H7 (cell line): ENCODE measurements at regions not wholly inside any gene's neighbourhood (a gene's known extent, or its start where the extent isn't known, plus 50 kb on each side); places are given as distances from the start of the nearest gene placed in this dataset.

Source experiments
- DNase-seq: peaks from one replicate; pipeline ENCODE4 v3.0.0; 2012
- H3K27me3 ChIP-seq: 2 replicates; pipeline ENCODE4 v1.6.0; 2011; ENCODE audit warnings: mild to moderate bottlenecking, low read length; ENCODE audit not compliant: control insufficient read depth, insufficient read depth
- H3K36me3 ChIP-seq: replicated peaks from 2 replicates; pipeline ENCODE4 v1.5.1; 2011; ENCODE audit warnings: low read length; ENCODE audit not compliant: control insufficient read depth, insufficient read depth
- H3K4me3 ChIP-seq: 2 replicates; pipeline ENCODE4 v1.5.1; 2011; ENCODE audit warnings: low read depth, mild to moderate bottlenecking, control low read depth, low read length, moderate library complexity; ENCODE audit not compliant: insufficient read depth

- no peaks in the 10 kb centered on the region for H3K27me3 ChIP-seq
- no peak for DNase-seq
- H3K4me3 ChIP-seq: no peak overlapping the region
- no peaks in the 10 kb centered on the region for H3K36me3 ChIP-seq
Measured at GRCh38 chr9:18233311-18233710, 240.6 kb upstream of the ADAMTSL1 start.

DNA sequence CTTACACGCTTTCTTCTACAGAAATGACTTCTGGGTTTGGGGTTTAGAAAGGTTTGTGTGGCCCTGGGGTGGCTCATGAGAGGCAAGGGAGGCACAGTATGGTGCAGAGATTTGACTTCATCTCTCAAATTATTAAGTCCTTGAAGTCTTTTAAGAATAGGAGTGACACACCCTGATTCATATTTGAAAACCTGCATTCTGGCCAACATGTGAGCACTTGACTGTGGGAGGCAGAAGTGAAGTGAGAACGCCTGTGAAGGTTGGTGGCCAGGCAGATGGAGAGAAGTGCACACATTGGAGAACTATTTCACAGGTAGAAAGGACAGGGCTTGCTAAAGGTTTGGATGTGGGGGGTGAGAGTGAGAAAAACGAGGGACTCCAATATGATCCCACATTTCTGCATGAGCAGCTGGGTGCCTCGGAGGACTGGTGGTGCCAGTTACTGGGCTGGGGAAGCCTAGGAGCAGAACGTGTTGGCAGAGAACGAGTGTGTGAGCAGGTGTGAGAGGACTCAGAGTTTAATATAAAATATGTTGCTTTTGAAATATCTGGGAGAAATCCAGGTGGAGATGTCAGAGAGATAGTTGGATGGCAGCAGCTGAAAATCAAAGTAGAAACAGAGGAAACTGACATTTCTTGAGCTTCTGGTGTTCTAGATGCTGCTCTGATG lies 240.0 kb upstream of the ADAMTSL1 start:
- DNase-seq: no peak
- Histone ChIP-seq H3K4me3 (no peak overlapping the region), H3K36me3 (no peaks in the 10 kb centered on the region), H3K27me3 (no peaks in the 10 kb centered on the region)

GRCh38 chr9:18235181-18235908 lies 238.6 kb upstream of the ADAMTSL1 start:
- Histone ChIP-seq H3K27me3 (no peaks in the 10 kb centered on the region), H3K4me3 (no peak overlapping the region), H3K36me3 (no peaks in the 10 kb centered on the region)
- no peak for DNase-seq

DNA sequence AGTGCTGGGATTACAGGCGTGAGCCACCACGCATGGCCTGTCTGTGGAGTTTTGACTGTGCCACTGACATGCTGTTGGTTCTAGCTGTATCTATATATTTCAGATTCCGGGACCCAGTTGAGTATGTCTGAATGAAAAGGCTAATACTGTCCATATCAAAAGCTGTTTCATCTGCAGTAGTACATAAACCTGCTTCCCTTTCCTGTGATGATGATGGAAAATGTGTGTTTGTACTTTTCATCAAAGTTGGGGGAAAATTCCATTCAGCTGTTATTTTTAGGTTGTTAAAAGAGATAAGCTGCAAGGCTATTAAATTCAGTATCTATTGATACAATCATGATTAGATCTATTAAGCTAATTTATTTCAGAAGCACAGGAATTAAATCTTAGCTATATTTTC lies 237.6 kb upstream of the ADAMTSL1 start:
- H3K27me3 ChIP-seq: no peaks in the 10 kb centered on the region
- no peaks in the 10 kb centered on the region for H3K36me3 ChIP-seq
- DNase-seq: no peak
- no peak overlapping the region for H3K4me3 ChIP-seq

DNA sequence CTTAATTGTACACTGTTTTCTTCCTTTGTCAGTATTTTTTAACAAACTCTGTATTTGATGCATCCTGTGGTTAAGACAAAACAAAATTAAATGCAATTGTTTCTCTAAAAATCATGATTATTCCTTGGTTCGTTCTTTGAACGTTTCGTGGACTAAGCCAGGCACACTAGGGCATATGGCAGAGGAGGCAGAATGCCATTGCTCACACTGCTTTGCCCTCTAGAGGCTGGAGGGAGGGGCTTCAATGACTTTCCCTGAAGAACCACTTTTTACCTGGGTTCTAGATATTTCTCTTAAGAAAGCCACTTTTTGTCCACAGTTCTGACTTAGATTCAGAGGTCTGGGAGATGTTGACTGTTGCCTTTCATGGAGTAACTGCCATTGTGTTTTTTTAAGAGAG lies 236.2 kb upstream of the ADAMTSL1 start:
- H3K27me3 ChIP-seq: no peaks in the 10 kb centered on the region
- no peak for DNase-seq
- no peaks in the 10 kb centered on the region for H3K36me3 ChIP-seq
- no peak overlapping the region for H3K4me3 ChIP-seq

DNA sequence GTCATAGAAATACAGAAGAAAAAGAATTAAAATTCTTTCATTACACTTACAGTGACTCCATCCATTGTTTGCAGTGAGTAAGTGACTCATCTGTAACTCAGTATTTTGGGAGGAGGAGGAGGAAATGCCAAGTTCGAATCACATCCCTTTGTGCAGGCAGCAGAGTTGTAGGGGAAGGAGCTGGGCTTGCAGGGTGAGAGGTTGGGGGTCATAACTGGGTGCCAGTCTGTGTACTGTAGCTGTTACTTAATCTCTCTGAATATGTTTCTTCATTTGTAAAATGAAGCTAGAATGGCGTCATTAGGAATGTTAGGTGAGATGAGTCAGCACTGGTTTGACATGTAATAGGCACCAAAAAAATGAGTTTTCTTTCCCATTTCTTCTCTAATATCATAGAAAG lies 235.7 kb upstream of the ADAMTSL1 start:
- DNase-seq: no peak
- no peaks in the 10 kb centered on the region for H3K27me3 ChIP-seq
- no peaks in the 10 kb centered on the region for H3K36me3 ChIP-seq
- no peak overlapping the region for H3K4me3 ChIP-seq

DNA sequence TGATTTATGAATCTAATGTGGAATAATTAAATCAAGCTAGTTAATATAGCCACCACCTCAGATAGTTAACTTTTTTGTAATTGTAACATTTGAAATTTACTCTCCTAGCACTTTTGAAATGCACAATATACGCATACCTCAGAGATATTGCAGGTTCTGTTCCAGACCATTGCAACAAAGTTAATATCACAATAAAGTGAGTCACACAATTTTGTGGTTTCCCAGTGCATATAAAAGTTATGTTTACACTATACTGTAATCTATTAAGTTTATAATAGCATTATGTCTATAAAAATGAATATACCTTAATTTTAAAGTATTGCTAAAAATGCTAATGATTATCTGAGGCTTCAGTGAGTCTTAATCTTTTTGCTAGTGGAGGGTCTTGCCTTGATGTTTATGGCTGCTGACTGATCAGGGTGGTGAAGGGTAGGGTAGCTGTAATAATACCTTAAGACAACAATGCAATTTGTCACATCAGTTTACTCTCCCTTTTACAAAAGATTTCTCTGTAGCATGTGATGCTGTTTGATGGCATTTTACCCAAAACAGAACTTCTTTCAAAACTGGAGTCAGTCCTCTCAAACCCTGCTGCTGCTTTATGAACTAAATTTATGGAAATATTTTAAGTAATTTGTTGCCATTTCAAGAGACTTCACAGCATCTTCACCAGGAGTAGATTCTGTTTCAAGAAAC lies 235.1 kb upstream of the ADAMTSL1 start:
- Histone ChIP-seq H3K4me3 (no peak overlapping the region), H3K36me3 (no peaks in the 10 kb centered on the region), H3K27me3 (no peaks in the 10 kb centered on the region)
- no peak for DNase-seq

- no peak for DNase-seq
- no peak overlapping the region for H3K4me3 ChIP-seq
- no peaks in the 10 kb centered on the region for H3K27me3 ChIP-seq
- no peaks in the 10 kb centered on the region for H3K36me3 ChIP-seq
Measured at GRCh38 chr9:18240213-18240612, 233.7 kb upstream of the ADAMTSL1 start.

DNA sequence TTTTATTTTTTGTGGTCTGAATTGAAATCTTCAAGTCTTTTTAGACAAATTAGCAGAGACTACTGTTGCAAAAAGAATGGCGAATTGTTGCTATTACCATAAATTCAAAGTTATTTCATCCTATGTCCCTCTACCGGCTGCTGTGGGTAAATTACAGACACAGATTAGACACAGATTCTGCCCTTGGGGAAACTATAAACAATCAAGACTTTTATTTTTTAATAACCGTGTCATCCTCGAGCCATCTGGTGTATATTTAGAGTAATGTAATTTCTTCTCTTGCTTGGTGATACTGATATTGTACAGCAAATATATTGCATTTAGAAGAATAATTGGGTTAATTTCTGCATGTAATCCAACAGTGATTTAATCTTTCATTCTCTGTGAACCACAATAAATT lies 228.0 kb upstream of the ADAMTSL1 start:
- H3K4me3 ChIP-seq: no peak overlapping the region
- no peaks in the 10 kb centered on the region for H3K27me3 ChIP-seq
- no peak for DNase-seq

DNA sequence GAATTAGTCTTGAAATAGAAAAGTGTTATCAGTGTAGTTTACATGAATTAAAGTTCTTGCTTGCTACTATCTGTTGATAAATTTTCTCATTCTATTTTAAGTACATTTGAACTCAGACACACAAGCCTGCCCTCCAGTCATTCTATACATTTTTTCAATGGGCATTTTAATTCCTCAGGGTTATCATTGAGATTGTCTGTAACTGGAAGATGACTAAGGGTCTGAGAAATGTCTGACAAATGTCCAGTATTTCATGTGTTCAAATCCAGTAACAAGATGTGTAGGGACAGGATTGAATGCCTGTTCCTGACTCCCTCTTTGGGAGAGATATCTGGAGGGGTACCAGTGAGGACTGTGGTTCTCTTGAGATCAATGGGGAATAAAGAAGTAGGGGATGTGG lies 223.9 kb upstream of the ADAMTSL1 start:
- Histone ChIP-seq H3K27me3 (no peaks in the 10 kb centered on the region), H3K4me3 (no peak overlapping the region), H3K36me3 (no peaks in the 10 kb centered on the region)
- no peak for DNase-seq

More for the DNA sequence above, 228.0 kb upstream of the ADAMTSL1 start:
- H3K36me3 ChIP-seq: no peaks in the 10 kb centered on the region

DNA sequence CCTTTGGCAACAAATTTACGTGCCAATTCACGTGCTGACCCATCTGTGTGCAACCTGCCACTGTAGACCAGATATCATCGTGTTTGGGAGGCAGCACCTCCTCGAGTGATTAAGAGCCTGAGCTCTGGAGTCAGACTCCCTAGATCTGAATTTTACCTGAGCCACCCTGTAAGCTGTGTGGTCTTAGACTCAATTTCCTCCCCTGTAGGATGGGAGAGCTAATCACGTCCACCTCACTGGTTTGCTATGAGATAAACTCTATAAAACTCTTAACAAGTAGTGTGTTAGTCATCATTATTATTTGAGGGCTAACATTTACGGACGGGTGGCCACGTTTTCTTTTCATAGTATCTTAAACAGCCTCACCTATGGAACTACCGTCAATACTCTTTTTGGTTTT lies 220.0 kb upstream of the ADAMTSL1 start:
- no peak for DNase-seq
- Histone ChIP-seq H3K36me3 (no peaks in the 10 kb centered on the region), H3K4me3 (no peak overlapping the region), H3K27me3 (no peaks in the 10 kb centered on the region)

DNA sequence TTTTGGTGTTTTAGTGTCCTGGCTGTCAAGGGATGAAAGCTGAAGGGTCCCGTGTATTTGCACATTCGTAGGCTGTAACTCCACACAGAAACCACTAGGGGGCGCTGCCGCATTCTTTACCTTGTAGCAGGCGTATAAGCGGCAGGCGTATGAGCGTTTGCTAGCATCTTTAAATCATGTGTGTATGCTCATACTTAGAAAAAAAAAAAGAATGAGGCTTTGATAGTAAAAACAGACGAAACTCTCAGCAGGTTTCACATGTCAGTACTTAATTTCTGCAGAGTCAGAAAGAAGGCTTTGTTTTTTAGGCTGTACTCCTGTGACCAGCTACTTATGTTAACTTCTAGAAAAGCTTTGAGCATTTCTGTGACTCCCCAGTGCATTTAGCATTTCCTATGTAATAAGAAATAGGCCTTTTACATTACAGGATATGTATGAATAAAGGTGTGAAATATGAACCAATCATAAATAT lies 218.8 kb upstream of the ADAMTSL1 start:
- Histone ChIP-seq H3K4me3 (no peak overlapping the region), H3K27me3 (no peaks in the 10 kb centered on the region), H3K36me3 (no peaks in the 10 kb centered on the region)
- peak; percentile 64 for DNase-seq

GRCh38 chr9:18255747-18256146 lies 218.2 kb upstream of the ADAMTSL1 start:
- Histone ChIP-seq H3K27me3 (no peaks in the 10 kb centered on the region), H3K36me3 (no peaks in the 10 kb centered on the region), H3K4me3 (no peak overlapping the region)
- DNase-seq: no peak

DNA sequence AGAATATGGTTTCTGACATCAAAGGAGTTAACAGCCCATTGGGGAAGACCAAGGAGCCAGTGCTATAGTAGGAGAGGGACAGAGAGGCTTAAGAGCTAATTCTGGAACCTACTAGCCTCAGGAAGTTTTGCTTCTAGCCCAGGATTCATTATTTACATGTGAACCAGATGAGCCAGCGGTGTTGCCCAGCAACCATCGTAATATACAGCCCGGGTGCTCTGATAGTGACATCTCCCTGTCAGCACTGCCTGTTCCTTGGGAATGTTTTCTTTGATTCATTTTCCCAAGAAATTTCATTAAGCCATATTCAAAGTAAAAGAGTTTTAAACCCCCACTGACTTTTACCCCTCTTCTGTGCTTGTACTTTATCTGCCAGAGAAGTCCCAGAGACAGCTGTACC lies 217.4 kb upstream of the ADAMTSL1 start:
- Histone ChIP-seq H3K4me3 (no peak overlapping the region), H3K36me3 (no peaks in the 10 kb centered on the region), H3K27me3 (no peaks in the 10 kb centered on the region)
- DNase-seq: no peak

DNA sequence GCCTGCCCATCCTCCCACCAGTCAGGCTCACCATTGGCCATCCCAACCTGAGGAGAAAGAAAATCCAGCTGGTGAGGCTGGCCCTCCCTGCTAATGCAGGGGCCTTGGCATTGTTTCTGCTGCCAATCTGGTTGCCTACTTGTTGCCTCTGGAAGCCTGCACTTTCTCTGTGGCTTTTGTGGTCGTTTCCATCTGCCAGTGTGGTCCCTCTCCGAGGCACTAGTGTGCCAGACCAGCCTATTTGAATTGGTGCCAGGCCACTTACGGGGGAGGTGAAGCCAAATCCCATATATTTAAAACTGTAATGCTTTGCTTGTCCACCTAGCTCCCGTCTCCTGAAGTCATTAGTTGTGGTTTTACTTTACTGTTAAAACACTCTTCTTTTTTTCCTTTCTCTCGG lies 213.4 kb upstream of the ADAMTSL1 start:
- DNase-seq: no peak
- Histone ChIP-seq H3K36me3 (no peaks in the 10 kb centered on the region), H3K4me3 (no peak overlapping the region), H3K27me3 (no peaks in the 10 kb centered on the region)
